GM10266 (cell line): ENCODE measurements at regions not wholly inside any gene's neighbourhood (a gene's known extent, or its start where the extent isn't known, plus 50 kb on each side); places are given as distances from the start of the nearest gene placed in this dataset.

Experiments
- DNase-seq: peaks from one replicate; pipeline ENCODE4 v3.0.0; 2012; ENCODE audit errors: extremely low spot score
- CTCF ChIP-seq: IDR thresholded peaks from 2 replicates; pipeline ENCODE4 v1.5.1; 2012; ENCODE audit warnings: mild to moderate bottlenecking, low read depth; ENCODE audit not compliant: control insufficient read depth, insufficient read depth; ENCODE audit errors: missing control alignments

GRCh38 chr6:163721922-163722692, 307.6 kb downstream of the QKI start:
- no peak for TF ChIP-seq CTCF
- no peak for DNase-seq

- no peak for TF ChIP-seq CTCF
Measured at GRCh38 chr6:163721435-163721834, 306.9 kb downstream of the QKI start.

GRCh38 chr6:163720460-163721235, 306.1 kb downstream of the QKI start:
- no peak for TF ChIP-seq CTCF
- no peak for DNase-seq

More at GRCh38 chr6:163721435-163721834, 306.9 kb downstream of the QKI start:
- DNase-seq = no peak

GRCh38 chr6:163720005-163720404, 305.5 kb downstream of the QKI start:
- no peak for TF ChIP-seq CTCF
- DNase-seq = no peak

GRCh38 chr6:163719028-163719742, 304.7 kb downstream of the QKI start:
- no peak for TF ChIP-seq CTCF
- no peak for DNase-seq

GRCh38 chr6:163718537-163718936, 304.0 kb downstream of the QKI start:
- no peak for TF ChIP-seq CTCF
- no peak for DNase-seq
